ENCODE measurements at regions not wholly inside any gene's neighbourhood (a gene's known extent, or its start where the extent isn't known, plus 50 kb on each side); places are given as distances from the start of the nearest gene placed in this dataset.

GRCh38 chr12:83190631-83191390 lies 504.1 kb downstream of the TMTC2 start:
- H3K4me1 ChIP-seq (ENCODE audit: control insufficient read depth, insufficient read depth, low read length) = no peaks in the 10 kb centered on the region; the same call in 1 of the 2 replicates
- no peak overlapping the region for H3K27ac ChIP-seq (ENCODE audit: low read depth, low read length)
- H3K4me3 ChIP-seq (ENCODE audit: low read depth, low read length) = no peak overlapping the region
- H3K9me3 ChIP-seq (ENCODE audit: control insufficient read depth, insufficient read depth, low read depth, low read length) = peaks cover 6% of the 10 kb centered on the region; the same call in 1 of the 2 replicates
- H3K36me3 ChIP-seq (ENCODE audit: control insufficient read depth, insufficient read depth, low read length) = no peaks in the 10 kb centered on the region
- H3K9ac ChIP-seq (ENCODE audit: low read length) = no peak overlapping the region
- H3K27me3 ChIP-seq (ENCODE audit: control insufficient read depth, insufficient read depth, low read length) = no peaks in the 10 kb centered on the region

DNA sequence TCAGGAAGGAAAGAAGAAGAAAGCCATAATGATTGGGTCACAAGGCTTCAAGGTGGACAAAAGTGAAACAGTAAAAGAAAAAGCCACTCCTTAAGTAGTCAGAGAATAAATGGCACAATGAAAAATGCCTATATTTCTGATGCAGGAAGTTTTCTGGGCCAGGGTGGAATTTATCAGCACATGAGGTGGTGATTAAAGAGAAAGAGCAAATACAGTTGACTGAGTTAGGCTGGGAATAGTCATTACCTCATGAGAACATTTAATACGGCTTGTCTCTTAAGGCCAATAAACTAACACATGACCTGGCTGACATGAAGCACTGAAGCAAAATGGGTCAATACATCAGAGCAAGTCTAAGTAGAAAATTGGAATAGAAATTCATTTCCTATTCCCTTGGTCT lies 499.7 kb downstream of the TMTC2 start:
- Histone ChIP-seq H3K9ac (ENCODE audit: low read length) (no peak overlapping the region), H3K27me3 (ENCODE audit: control insufficient read depth, insufficient read depth, low read length) (no peaks in the 10 kb centered on the region), H3K4me3 (ENCODE audit: low read depth, low read length) (no peak overlapping the region), H3K4me1 (ENCODE audit: control insufficient read depth, insufficient read depth, low read length) (no peaks in the 10 kb centered on the region; the same call in 1 of the 2 replicates), H3K9me3 (ENCODE audit: control insufficient read depth, insufficient read depth, low read depth, low read length) (no peaks in the 10 kb centered on the region), H3K36me3 (ENCODE audit: control insufficient read depth, insufficient read depth, low read length) (no peaks in the 10 kb centered on the region), H3K27ac (ENCODE audit: low read depth, low read length) (no peak overlapping the region)

- H3K27me3 ChIP-seq (ENCODE audit: control insufficient read depth, insufficient read depth, low read length) = no peaks in the 10 kb centered on the region
- H3K4me1 ChIP-seq (ENCODE audit: control insufficient read depth, insufficient read depth, low read length) = no peaks in the 10 kb centered on the region; the same call in 1 of the 2 replicates
- no peak overlapping the region for H3K9ac ChIP-seq (ENCODE audit: low read length)
- no peaks in the 10 kb centered on the region for H3K9me3 ChIP-seq (ENCODE audit: control insufficient read depth, insufficient read depth, low read depth, low read length)
- H3K36me3 ChIP-seq (ENCODE audit: control insufficient read depth, insufficient read depth, low read length) = no peaks in the 10 kb centered on the region
- H3K27ac ChIP-seq (ENCODE audit: low read depth, low read length) = no peak overlapping the region
- H3K4me3 ChIP-seq (ENCODE audit: low read depth, low read length) = no peak overlapping the region
These were observed 498.5 kb downstream of the TMTC2 start for GRCh38 chr12:83185241-83185640.
